ENCODE measurements at regions not wholly inside any gene's neighbourhood (a gene's known extent, or its start where the extent isn't known, plus 50 kb on each side); places are given as distances from the start of the nearest gene placed in this dataset.

DNA sequence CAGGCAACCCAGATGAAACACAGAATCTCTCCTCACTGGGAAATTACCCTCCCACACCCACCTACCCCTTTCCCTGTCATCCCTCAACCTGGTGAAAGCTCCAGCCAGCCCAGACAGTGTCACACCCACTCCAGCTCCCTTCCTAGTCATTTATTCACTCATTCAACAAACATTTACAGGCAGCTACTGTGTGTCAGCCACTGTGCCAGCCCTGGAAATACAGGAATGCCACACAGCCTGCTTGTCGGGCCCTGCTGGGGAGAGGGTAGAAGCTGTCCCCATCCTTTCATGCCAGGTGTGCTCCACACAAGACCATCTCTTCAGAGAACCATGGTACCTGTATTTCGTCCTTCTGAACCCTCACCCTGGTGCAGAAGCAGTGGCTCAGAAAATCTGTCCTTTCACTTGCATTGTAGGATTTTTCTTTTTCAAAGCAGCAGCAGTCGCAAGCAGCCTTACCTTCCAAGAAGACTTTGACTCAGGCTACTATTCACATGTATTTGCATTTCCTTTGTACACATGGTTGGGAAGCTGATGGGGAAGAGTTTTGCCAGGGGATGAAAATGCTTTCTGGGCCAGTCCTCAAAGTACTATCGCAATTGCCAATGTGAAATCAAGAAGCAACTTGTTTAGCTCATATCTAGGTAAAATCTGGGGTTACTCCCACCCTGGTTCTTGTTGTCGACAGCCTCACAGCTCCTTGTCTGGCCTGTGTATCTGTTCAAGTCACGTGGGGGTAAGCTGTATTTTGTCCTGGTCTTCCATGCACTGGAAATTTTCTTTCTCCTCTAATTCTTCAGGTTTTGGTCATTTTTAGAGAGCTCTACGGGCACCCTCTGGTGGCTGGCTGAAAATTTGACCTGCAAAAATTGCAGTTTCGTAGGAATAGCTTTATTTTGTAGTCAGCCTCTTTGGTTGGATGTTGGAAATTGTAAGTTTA is 147.4 kb upstream of the EGLN3 start (continued):
- TF ChIP-seq, protein P1, sequence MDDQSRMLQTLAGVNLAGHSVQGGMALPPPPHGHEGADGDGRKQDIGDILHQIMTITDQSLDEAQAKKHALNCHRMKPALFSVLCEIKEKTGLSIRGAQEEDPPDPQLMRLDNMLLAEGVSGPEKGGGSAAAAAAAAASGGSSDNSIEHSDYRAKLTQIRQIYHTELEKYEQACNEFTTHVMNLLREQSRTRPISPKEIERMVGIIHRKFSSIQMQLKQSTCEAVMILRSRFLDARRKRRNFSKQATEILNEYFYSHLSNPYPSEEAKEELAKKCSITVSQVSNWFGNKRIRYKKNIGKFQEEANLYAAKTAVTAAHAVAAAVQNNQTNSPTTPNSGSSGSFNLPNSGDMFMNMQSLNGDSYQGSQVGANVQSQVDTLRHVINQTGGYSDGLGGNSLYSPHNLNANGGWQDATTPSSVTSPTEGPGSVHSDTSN (CRISPR knock-in tag; IDR thresholded peaks at IDR 0.05; ENCODE audit: borderline replicate concordance) = no peak
- TF ChIP-seq DZIP1 (CRISPR knock-in tag; IDR thresholded peaks at IDR 0.05) = no peak
- TF ChIP-seq BCL6 (CRISPR knock-in tag; IDR thresholded peaks at IDR 0.05) = no peak
- no peak for TF ChIP-seq ZNF225 (CRISPR knock-in tag; IDR thresholded peaks at IDR 0.05)
- TF ChIP-seq ZNF670 (CRISPR knock-in tag; IDR thresholded peaks at IDR 0.05; ENCODE audit: borderline replicate concordance) = 0 out of 2 replicates have a peak, but pooled peaks have one; percentile 41
- TF ChIP-seq CENPX (CRISPR knock-in tag; IDR thresholded peaks at IDR 0.05) = no peak
- no peak for TF ChIP-seq KDM2A (CRISPR knock-in tag; IDR thresholded peaks at IDR 0.05; ENCODE audit: borderline replicate concordance, low read depth)
- TF ChIP-seq ZSCAN31 (CRISPR knock-in tag; IDR thresholded peaks at IDR 0.05; ENCODE audit: low read depth) = 0 out of 2 replicates have a peak, but pooled peaks have one; percentile 37
- no peak for TF ChIP-seq ZNF235 (CRISPR knock-in tag; IDR thresholded peaks at IDR 0.05; ENCODE audit: borderline replicate concordance)
- TF ChIP-seq, protein P2, sequence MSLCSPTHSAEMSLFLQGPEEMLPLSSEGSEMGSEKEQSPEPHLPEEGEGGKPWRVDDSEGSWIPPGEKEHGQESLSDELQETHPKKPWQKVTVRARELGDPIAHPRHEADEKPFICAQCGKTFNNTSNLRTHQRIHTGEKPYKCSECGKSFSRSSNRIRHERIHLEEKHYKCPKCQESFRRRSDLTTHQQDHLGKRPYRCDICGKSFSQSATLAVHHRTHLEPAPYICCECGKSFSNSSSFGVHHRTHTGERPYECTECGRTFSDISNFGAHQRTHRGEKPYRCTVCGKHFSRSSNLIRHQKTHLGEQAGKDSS (CRISPR knock-in tag; IDR thresholded peaks at IDR 0.05; ENCODE audit: borderline replicate concordance, low read depth) = peak; percentile 17; the same call in 1 of the 2 replicates
- TF ChIP-seq ZNF724P (CRISPR knock-in tag; IDR thresholded peaks at IDR 0.05; ENCODE audit: borderline replicate concordance) = 0 out of 2 replicates have a peak, but pooled peaks have one; percentile 72
- no peak for TF ChIP-seq ARID4A (CRISPR knock-in tag; IDR thresholded peaks at IDR 0.05; ENCODE audit: borderline replicate concordance)
- no peak for TF ChIP-seq TBP (CRISPR knock-in tag; IDR thresholded peaks at IDR 0.05)
- TF ChIP-seq ZNF234 (CRISPR knock-in tag; conservative IDR thresholded peaks at IDR 0.05) = no peak

Measured in HepG2 (cell line).